HEK293T (cell line): ENCODE measurements at regions not wholly inside any gene's neighbourhood (a gene's known extent, or its start where the extent isn't known, plus 50 kb on each side); places are given as distances from the start of the nearest gene placed in this dataset.

Experiments
- BHLHE40 ChIP-seq: fragments of 450-650 bp; IDR thresholded peaks from 2 replicates; pipeline ENCODE4 v1.6.1; 2016; ENCODE audit warnings: mild to moderate bottlenecking, moderate library complexity, borderline replicate concordance
- CTBP1 ChIP-seq: fragments of 450-650 bp; IDR thresholded peaks from 2 replicates; pipeline ENCODE4 v1.6.1; 2016; ENCODE audit warnings: borderline replicate concordance
- ELF4 ChIP-seq: fragments of 450-650 bp; IDR thresholded peaks from 2 replicates; pipeline ENCODE4 v1.6.1; 2017; ENCODE audit warnings: antibody characterized with exemption
- FOXA1 ChIP-seq: fragments of 450-650 bp; IDR thresholded peaks from 2 replicates; pipeline ENCODE4 v1.6.1; 2016; ENCODE audit warnings: mild to moderate bottlenecking
- FOXK2 ChIP-seq: fragments of 450-650 bp; IDR thresholded peaks from 2 replicates; pipeline ENCODE4 v1.6.1; 2016; ENCODE audit warnings: mild to moderate bottlenecking
- FOXM1 ChIP-seq: fragments of 450-650 bp; IDR thresholded peaks from 2 replicates; pipeline ENCODE4 v1.6.1; 2017; ENCODE audit warnings: mild to moderate bottlenecking, borderline replicate concordance
- HDGF ChIP-seq: fragments of 450-650 bp; IDR thresholded peaks from 2 replicates; pipeline ENCODE4 v1.6.1; 2017; ENCODE audit warnings: antibody characterized with exemption, borderline replicate concordance
- LEF1 ChIP-seq: fragments of 450-650 bp; IDR thresholded peaks from 2 replicates; pipeline ENCODE4 v1.6.1; 2017; ENCODE audit warnings: mild to moderate bottlenecking, borderline replicate concordance
- SP1 ChIP-seq: fragments of 450-650 bp; IDR thresholded peaks from 2 replicates; pipeline ENCODE4 v1.6.1; 2017
- SUZ12 ChIP-seq: fragments of 450-650 bp; IDR thresholded peaks from 2 replicates; pipeline ENCODE4 v1.6.1; 2016; ENCODE audit warnings: mild to moderate bottlenecking
- TARDBP ChIP-seq: fragments of 450-650 bp; IDR thresholded peaks from 2 replicates; pipeline ENCODE4 v1.6.1; 2016
- ZNF384 ChIP-seq: fragments of 450-650 bp; IDR thresholded peaks from 2 replicates; pipeline ENCODE4 v1.6.1; 2016

DNA sequence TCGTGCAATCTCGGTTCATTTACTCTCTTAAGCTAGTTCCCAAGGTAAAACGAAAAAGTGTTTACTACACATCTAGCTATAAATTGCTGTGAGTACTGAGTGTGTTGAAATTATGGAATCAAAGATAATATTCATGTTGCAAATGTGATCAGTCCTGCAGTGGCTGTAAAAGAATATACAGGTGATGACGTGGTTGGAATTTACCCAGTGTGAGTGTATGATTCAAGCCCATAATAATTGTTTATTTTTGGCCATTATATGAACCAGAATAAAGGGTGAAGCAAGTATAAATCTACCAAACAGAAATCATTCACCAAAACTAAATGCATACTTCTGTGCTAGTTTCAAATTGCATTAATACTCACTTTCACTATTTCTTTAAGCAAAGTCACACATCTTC is 1363.6 kb upstream of the CHAC2 start:
- TF ChIP-seq SUZ12 (no peak), LEF1 (no peak), ZNF384 (no peak), TARDBP (no peak), ELF4 (no peak), BHLHE40 (no peak), FOXM1 (no peak), CTBP1 (no peak), SP1 (no peak), FOXA1 (no peak), HDGF (no peak), FOXK2 (no peak)
